ENCODE measurements at regions not wholly inside any gene's neighbourhood (a gene's known extent, or its start where the extent isn't known, plus 50 kb on each side); places are given as distances from the start of the nearest gene placed in this dataset.

- ChIA-PET CTCF (interaction anchor here (1.2 to 6.0 kb wide), 5 partner anchors 19 to 428 kb away, joined by 3 to 64 read pairs (median 3); partner anchors contain the start of gene TFAP2C), POLR2A (no interaction called here)
- TF ChIP-seq CTCF (IDR thresholded peaks at IDR 0.05; ENCODE audit: insufficient read depth, low read depth, low read length): no peak
- peaks cover 8% of the 10 kb centered on the region for H3K27me3 ChIP-seq (ENCODE audit: control insufficient read depth, insufficient read depth, low read length)
- no peaks in the 10 kb centered on the region for H3K36me3 ChIP-seq (ENCODE audit: control insufficient read depth, insufficient read depth, low read length)
- no peak for DNase-seq (ENCODE audit: low read depth)
- no peak overlapping the region for H3K4me3 ChIP-seq (ENCODE audit: low read depth, low read length)
These were observed 290.6 kb downstream of the BMP7 start for GRCh38 chr20:56975838-56976237.

GRCh38 chr20:56976336-56976735, 290.1 kb downstream of the BMP7 start:
- ChIA-PET POLR2A (no interaction called here), CTCF (interaction anchor here (1.2 kb wide), 1 partner anchor 19 kb away, joined by 3 read pairs; no protein-coding TSS in a partner anchor)
- no peak for TF ChIP-seq CTCF (IDR thresholded peaks at IDR 0.05; ENCODE audit: insufficient read depth, low read depth, low read length)
- Histone ChIP-seq H3K36me3 (ENCODE audit: control insufficient read depth, insufficient read depth, low read length) (no peaks in the 10 kb centered on the region), H3K27me3 (ENCODE audit: control insufficient read depth, insufficient read depth, low read length) (peaks cover 9% of the 10 kb centered on the region), H3K4me3 (ENCODE audit: low read depth, low read length) (no peak overlapping the region)
- no peak for DNase-seq (ENCODE audit: low read depth)

GRCh38 chr20:56978475-56978874, 288.0 kb downstream of the BMP7 start:
- no peak for TF ChIP-seq CTCF (IDR thresholded peaks at IDR 0.05; ENCODE audit: insufficient read depth, low read depth, low read length)
- Histone ChIP-seq H3K27me3 (ENCODE audit: control insufficient read depth, insufficient read depth, low read length) (peaks cover 5% of the 10 kb centered on the region), H3K36me3 (ENCODE audit: control insufficient read depth, insufficient read depth, low read length) (no peaks in the 10 kb centered on the region), H3K4me3 (ENCODE audit: low read depth, low read length) (no peak overlapping the region)
- ChIA-PET CTCF (interaction anchor here (1.2 kb wide), 2 partner anchors 9 to 428 kb away, joined by 4 to 5 read pairs; no protein-coding TSS in a partner anchor), POLR2A (no interaction called here)
- DNase-seq (ENCODE audit: low read depth): no peak

- CTCF ChIA-PET: interaction anchor here (1.2 kb wide), 1 partner anchor 429 kb away, joined by 5 read pairs; no protein-coding TSS in a partner anchor
- H3K27me3 ChIP-seq (ENCODE audit: control insufficient read depth, insufficient read depth, low read length): peaks cover 5% of the 10 kb centered on the region
- TF ChIP-seq CTCF (IDR thresholded peaks at IDR 0.05; ENCODE audit: insufficient read depth, low read depth, low read length): no peak
- no peak overlapping the region for H3K4me3 ChIP-seq (ENCODE audit: low read depth, low read length)
- POLR2A ChIA-PET: no interaction called here
- no peak for DNase-seq (ENCODE audit: low read depth)
- H3K36me3 ChIP-seq (ENCODE audit: control insufficient read depth, insufficient read depth, low read length): no peaks in the 10 kb centered on the region
These were observed 287.3 kb downstream of the BMP7 start for GRCh38 chr20:56979125-56979524.

- CTCF ChIA-PET: no interaction called here
- no peak overlapping the region for H3K4me3 ChIP-seq (ENCODE audit: low read depth, low read length)
- DNase-seq (ENCODE audit: low read depth): no peak
- POLR2A ChIA-PET: no interaction called here
- peaks cover 3% of the 10 kb centered on the region for H3K27me3 ChIP-seq (ENCODE audit: control insufficient read depth, insufficient read depth, low read length)
- no peaks in the 10 kb centered on the region for H3K36me3 ChIP-seq (ENCODE audit: control insufficient read depth, insufficient read depth, low read length)
- no peak for TF ChIP-seq CTCF (IDR thresholded peaks at IDR 0.05; ENCODE audit: insufficient read depth, low read depth, low read length)
These were observed 285.1 kb downstream of the BMP7 start for GRCh38 chr20:56981301-56981700.
